ENCODE measurements at regions not wholly inside any gene's neighbourhood (a gene's known extent, or its start where the extent isn't known, plus 50 kb on each side); places are given as distances from the start of the nearest gene placed in this dataset.

- no peak for TF ChIP-seq CTCF (IDR thresholded peaks at IDR 0.05; ENCODE audit: poor library complexity)
- TF ChIP-seq EZH2phosphoT487 (IDR thresholded peaks at IDR 0.05; ENCODE audit: low read depth, severe bottlenecking, unreplicated experiment): no peak
- TF ChIP-seq EZH2 (IDR thresholded peaks at IDR 0.05; ENCODE audit: borderline replicate concordance): no peak
Measured at GRCh38 chr7:50213622-50214017, 90.9 kb upstream of the IKZF1 start.

Data from hepatocyte (in vitro differentiated cells).